PC-3 (cell line): ENCODE measurements at regions not wholly inside any gene's neighbourhood (a gene's known extent, or its start where the extent isn't known, plus 50 kb on each side); places are given as distances from the start of the nearest gene placed in this dataset.
A peak's percentile ranks its signal among the peaks of the same experiment; 100 is the strongest.
"Not testable (repeated sequence)": the region's sequence is repeated elsewhere in the genome, so short reads cannot be mapped to it uniquely, and the experiment has no call there.

Source experiments
- ATAC-seq: fragments of 200-7000 bp; cut with Tn5 transposase; 2 replicates; pipeline ENCODE4 v1.9.1; 2020; ENCODE audit warnings: mild to moderate bottlenecking, moderate library complexity
- BruUV-seq: library from RNA; stranded (reverse); fragments of 400-500 nt; replicated peaks from 2 replicates; lab custom pipeline; 2021; lab: Mats Ljungman, UMichigan
- CTCF ChIA-PET: fragments of 300-600 bp; sonication (Branson Sonifier 250); formaldehyde crosslinking; loops from one replicate; lab custom pipeline; 2022; ENCODE audit warnings: antibody characterized with exemption; lab: Charles Lee
- POLR2A ChIA-PET: fragments of 300-600 bp; sonication (Branson Sonifier 250); formaldehyde crosslinking; loops from one replicate; lab custom pipeline; 2022; ENCODE audit warnings: antibody characterized with exemption; ENCODE audit not compliant: unreplicated experiment; lab: Charles Lee
- DNase-seq: peaks from one replicate; pipeline ENCODE4 v3.0.0-alpha.2; 2015
- H2AFZ ChIP-seq: fragments of 300-600 bp; sonication (generic); 2 replicates; pipeline ENCODE4 v1.6.0; 2016; ENCODE audit warnings: antibody characterized with exemption, low read length
- H3F3A ChIP-seq: fragments of 300-600 bp; sonication (generic); one replicate; pipeline ENCODE4 v1.6.0; 2017; ENCODE audit warnings: antibody characterized with exemption, low read length, control low read depth, mild to moderate bottlenecking; ENCODE audit not compliant: unreplicated experiment
- H3K27ac ChIP-seq: fragments of 300-600 bp; sonication (generic); 2 replicates; pipeline ENCODE4 v1.5.1; 2016; ENCODE audit warnings: mild to moderate bottlenecking, low read length
- H3K27me3 ChIP-seq: fragments of 300-600 bp; sonication (generic); 2 replicates; pipeline ENCODE4 v1.6.1; 2016; ENCODE audit warnings: low read length, mixed read lengths
- H3K36me3 ChIP-seq: fragments of 300-600 bp; sonication (generic); 2 replicates; pipeline ENCODE4 v1.6.1; 2016; ENCODE audit warnings: low read depth, mixed run types, low read length, mixed read lengths
- H3K4me1 ChIP-seq: fragments of 300-600 bp; sonication (generic); 2 replicates; pipeline ENCODE4 v1.5.1; 2016; ENCODE audit warnings: low read length; ENCODE audit not compliant: insufficient read depth
- H3K4me2 ChIP-seq: fragments of 300-600 bp; sonication (generic); 2 replicates; pipeline ENCODE4 v1.6.0; 2016; ENCODE audit warnings: low read length
- H3K4me3 ChIP-seq: fragments of 300-600 bp; sonication (generic); 2 replicates; pipeline ENCODE4 v1.5.1; 2016; ENCODE audit warnings: mild to moderate bottlenecking, low read length, mixed read lengths
- H3K79me2 ChIP-seq: fragments of 300-600 bp; sonication (generic); 2 replicates; pipeline ENCODE4 v1.6.1; 2017; ENCODE audit warnings: low read length, mixed read lengths
- H3K9ac ChIP-seq: fragments of 300-600 bp; sonication (generic); 2 replicates; pipeline ENCODE4 v1.6.0; 2016; ENCODE audit warnings: mild to moderate bottlenecking, low read length
- H3K9me2 ChIP-seq: fragments of 300-600 bp; sonication (generic); replicated peaks from 2 replicates; pipeline ENCODE4 v1.6.1; 2016; ENCODE audit warnings: mixed run types, low read length, mixed read lengths
- H3K9me3 ChIP-seq: fragments of 300-600 bp; sonication (generic); 2 replicates; pipeline ENCODE4 v1.6.1; 2016; ENCODE audit warnings: low read length, mixed read lengths
- H4K20me1 ChIP-seq: fragments of 300-600 bp; sonication (generic); 2 replicates; pipeline ENCODE4 v1.6.1; 2016; ENCODE audit warnings: low read length, mixed read lengths
- intact Hi-C: fragments of 100-400 bp; cut with micrococcal nuclease; formaldehyde crosslinking; loops from 2 replicates; pipeline ENCODE4 v1.9.0; 2023

- H3K79me2 ChIP-seq, H2AFZ ChIP-seq, H3F3A ChIP-seq, DNase-seq, H3K27ac ChIP-seq, H3K4me2 ChIP-seq, CTCF ChIA-PET, POLR2A ChIA-PET, H3K9me3 ChIP-seq, H3K9ac ChIP-seq, H3K27me3 ChIP-seq, H3K36me3 ChIP-seq, intact Hi-C loops, H3K4me1 ChIP-seq, H3K4me3 ChIP-seq, BruUV-seq, H4K20me1 ChIP-seq, H3K9me2 ChIP-seq, ATAC-seq: not testable (repeated sequence)
These were observed 139.8 kb downstream of the SPATA31A6 start for GRCh38 chr9:42323084-42323809.

DNA sequence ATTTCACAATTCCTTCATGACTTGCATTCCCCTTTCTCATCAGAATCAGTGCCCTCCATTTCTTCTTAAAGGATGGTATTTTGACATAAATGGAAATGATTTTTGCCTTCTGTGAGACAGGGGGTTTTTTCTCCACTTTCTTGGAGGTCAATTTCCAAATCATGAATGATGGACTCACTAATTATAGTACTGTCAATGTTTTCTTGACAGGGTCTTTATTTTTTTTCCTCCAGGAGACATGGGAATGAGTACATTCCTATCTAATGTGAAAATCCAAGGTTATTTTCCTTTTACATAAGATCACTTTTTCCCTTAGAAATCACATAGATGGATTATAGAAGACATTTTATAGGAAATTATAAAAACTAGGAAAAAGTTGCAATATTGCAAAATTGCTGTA, 141.7 kb downstream of the SPATA31A6 start:
- H4K20me1 ChIP-seq, H3K4me2 ChIP-seq, H3K9ac ChIP-seq, H3K79me2 ChIP-seq, H3K4me1 ChIP-seq, intact Hi-C loops, H3K27me3 ChIP-seq, H3K9me2 ChIP-seq, H3K36me3 ChIP-seq, H3K4me3 ChIP-seq, H2AFZ ChIP-seq, CTCF ChIA-PET, H3K9me3 ChIP-seq, ATAC-seq, H3F3A ChIP-seq, DNase-seq, H3K27ac ChIP-seq, POLR2A ChIA-PET, BruUV-seq: not testable (repeated sequence)

GRCh38 chr9:42325561-42325960, 142.1 kb downstream of the SPATA31A6 start:
- CTCF ChIA-PET, DNase-seq, H3K4me2 ChIP-seq, H3K79me2 ChIP-seq, ATAC-seq, intact Hi-C loops, H3K4me1 ChIP-seq, H3F3A ChIP-seq, POLR2A ChIA-PET, H3K27ac ChIP-seq, H3K36me3 ChIP-seq, H3K4me3 ChIP-seq, H3K9me3 ChIP-seq, BruUV-seq, H3K9ac ChIP-seq, H4K20me1 ChIP-seq, H3K27me3 ChIP-seq, H3K9me2 ChIP-seq, H2AFZ ChIP-seq: not testable (repeated sequence)

DNA sequence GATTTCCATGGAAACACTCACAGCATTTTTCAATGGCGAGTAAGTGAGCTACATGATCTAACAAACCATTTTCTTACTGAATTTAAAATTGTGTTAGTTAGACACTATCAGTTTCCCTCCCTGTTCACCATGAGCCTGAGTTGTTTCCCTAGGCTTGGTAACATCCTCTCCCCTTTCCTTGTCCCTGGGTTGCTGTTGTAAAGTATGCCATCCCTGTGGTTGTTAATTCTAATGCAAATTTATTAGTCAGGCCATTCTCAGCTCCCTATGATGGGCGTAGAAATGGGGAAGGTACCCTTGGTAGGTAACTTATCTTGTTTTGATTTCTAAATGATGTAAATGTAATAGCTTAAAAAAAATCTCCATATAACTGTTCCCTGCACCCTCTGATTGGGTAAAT, 143.0 kb downstream of the SPATA31A6 start:
- H3K4me3 ChIP-seq, H3K9me2 ChIP-seq, POLR2A ChIA-PET, H3K9ac ChIP-seq, H4K20me1 ChIP-seq, H3K27ac ChIP-seq, BruUV-seq, H3F3A ChIP-seq, H3K79me2 ChIP-seq, CTCF ChIA-PET, ATAC-seq, H3K36me3 ChIP-seq, H2AFZ ChIP-seq, H3K4me2 ChIP-seq, intact Hi-C loops, H3K4me1 ChIP-seq, H3K9me3 ChIP-seq, DNase-seq, H3K27me3 ChIP-seq: not testable (repeated sequence)

DNA sequence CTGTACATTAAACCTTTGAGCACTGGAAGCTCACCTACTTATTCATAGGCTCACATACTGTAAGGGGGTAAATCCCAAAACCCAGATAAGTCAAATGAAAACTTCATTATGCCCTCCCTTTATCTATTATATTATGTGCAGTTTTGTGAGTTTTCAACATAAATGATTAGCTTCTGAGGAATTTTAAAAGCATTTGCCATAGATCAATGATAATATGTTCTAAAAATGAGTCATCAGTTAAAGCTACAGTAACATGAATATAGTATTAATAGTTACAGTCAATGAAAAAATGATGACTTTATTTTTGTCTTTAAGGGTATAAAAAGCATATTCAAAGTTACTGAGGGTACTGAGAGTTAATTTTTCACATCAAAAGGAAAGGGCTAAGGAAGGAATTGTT, 151.9 kb downstream of the SPATA31A6 start:
- H3K4me2 ChIP-seq, result 0 out of 2 replicates have a peak overlapping the region, but pooled peaks have one; percentile 31
- BruUV-seq, H3K4me3 ChIP-seq, H3K79me2 ChIP-seq, ATAC-seq, CTCF ChIA-PET, H3K36me3 ChIP-seq, H3K9me3 ChIP-seq, intact Hi-C loops, POLR2A ChIA-PET, H3K9me2 ChIP-seq, H4K20me1 ChIP-seq, H3K9ac ChIP-seq, H3F3A ChIP-seq, H3K27me3 ChIP-seq, H3K27ac ChIP-seq, H3K4me1 ChIP-seq, H2AFZ ChIP-seq: not testable (repeated sequence)
- DNase-seq, result peak; percentile 45

DNA sequence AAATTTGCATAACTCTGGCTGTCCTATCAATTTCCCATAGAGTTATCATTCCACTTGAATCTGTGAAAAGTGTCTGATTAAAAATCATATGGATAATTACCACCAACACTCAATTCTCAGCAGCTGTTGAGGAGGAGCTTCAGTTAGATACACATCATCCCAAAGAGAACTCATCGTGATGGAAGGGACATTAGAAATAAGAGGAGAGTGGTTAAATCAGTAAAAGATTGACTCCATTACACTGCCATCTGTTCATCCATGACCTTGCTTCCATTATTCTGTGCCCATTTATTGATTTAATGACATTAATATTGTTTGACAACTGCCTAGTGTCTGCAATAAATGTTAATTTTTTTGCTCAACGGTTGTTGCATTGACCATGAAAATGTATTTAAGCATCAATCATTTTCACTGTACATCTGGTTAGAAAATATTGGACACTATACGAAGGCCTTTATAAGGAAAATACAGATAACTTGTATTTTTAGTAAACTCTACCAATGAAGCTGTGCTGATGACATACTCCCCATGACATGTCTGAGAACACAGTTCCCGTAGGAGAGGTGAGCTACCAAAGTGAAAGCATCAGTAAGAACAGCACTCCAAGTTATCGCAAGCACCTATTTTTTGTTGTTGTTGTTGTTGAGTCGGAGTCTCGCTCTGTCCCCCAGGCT, 152.7 kb downstream of the SPATA31A6 start:
- H3K27me3 ChIP-seq, H3K27ac ChIP-seq, DNase-seq, H3K9ac ChIP-seq, H3K9me2 ChIP-seq, intact Hi-C loops, H3K4me3 ChIP-seq, H3K36me3 ChIP-seq, H3F3A ChIP-seq, CTCF ChIA-PET, H2AFZ ChIP-seq, H3K79me2 ChIP-seq, H3K4me1 ChIP-seq, H3K9me3 ChIP-seq, POLR2A ChIA-PET, H3K4me2 ChIP-seq, ATAC-seq, BruUV-seq, H4K20me1 ChIP-seq: not testable (repeated sequence)
